ENCODE measurements at regions not wholly inside any gene's neighbourhood (a gene's known extent, or its start where the extent isn't known, plus 50 kb on each side); places are given as distances from the start of the nearest gene placed in this dataset.

GRCh38 chr21:35652196-35652595 is 408.1 kb downstream of the SETD4 start:
- H3K4me3 ChIP-seq (ENCODE audit: low read length), result no peak overlapping the region
- no peak for TF ChIP-seq ZNF274 (IDR thresholded peaks at IDR 0.05; ENCODE audit: low read depth, low read length)

- H3K4me3 ChIP-seq (ENCODE audit: low read length), result no peak overlapping the region
- TF ChIP-seq ZNF274 (IDR thresholded peaks at IDR 0.05; ENCODE audit: low read depth, low read length), result no peak
These were observed 409.1 kb downstream of the SETD4 start for GRCh38 chr21:35651196-35651595.

- H3K4me3 ChIP-seq (ENCODE audit: low read length), result no peak overlapping the region
- TF ChIP-seq ZNF274 (IDR thresholded peaks at IDR 0.05; ENCODE audit: low read depth, low read length), result no peak
These were observed 411.1 kb downstream of the SETD4 start for GRCh38 chr21:35649186-35649585.

- no peak overlapping the region for H3K4me3 ChIP-seq (ENCODE audit: low read length)
- TF ChIP-seq ZNF274 (IDR thresholded peaks at IDR 0.05; ENCODE audit: low read depth, low read length), result no peak
These were observed 411.8 kb downstream of the SETD4 start for GRCh38 chr21:35648512-35648911.

GRCh38 chr21:35646606-35647005 is 413.7 kb downstream of the SETD4 start:
- TF ChIP-seq ZNF274 (IDR thresholded peaks at IDR 0.05; ENCODE audit: low read depth, low read length), result no peak

GRCh38 chr21:35645991-35646390 is 414.3 kb downstream of the SETD4 start:
- no peak for TF ChIP-seq ZNF274 (IDR thresholded peaks at IDR 0.05; ENCODE audit: low read depth, low read length)
- no peak overlapping the region for H3K4me3 ChIP-seq (ENCODE audit: low read length)

More at GRCh38 chr21:35646606-35647005, 413.7 kb downstream of the SETD4 start:
- H3K4me3 ChIP-seq (ENCODE audit: low read length), result no peak overlapping the region

GRCh38 chr21:35644523-35644922 is 415.8 kb downstream of the SETD4 start:
- no peak overlapping the region for H3K4me3 ChIP-seq (ENCODE audit: low read length)
- TF ChIP-seq ZNF274 (IDR thresholded peaks at IDR 0.05; ENCODE audit: low read depth, low read length), result no peak

- H3K4me3 ChIP-seq (ENCODE audit: low read length), result no peak overlapping the region
- no peak for TF ChIP-seq ZNF274 (IDR thresholded peaks at IDR 0.05; ENCODE audit: low read depth, low read length)
These were observed 417.1 kb downstream of the SETD4 start for GRCh38 chr21:35643176-35643575.

- H3K4me3 ChIP-seq (ENCODE audit: low read length), result no peak overlapping the region
- TF ChIP-seq ZNF274 (IDR thresholded peaks at IDR 0.05; ENCODE audit: low read depth, low read length), result no peak
These were observed 418.9 kb downstream of the SETD4 start for GRCh38 chr21:35641271-35642016.

- H3K4me3 ChIP-seq (ENCODE audit: low read length), result no peak overlapping the region
- TF ChIP-seq ZNF274 (IDR thresholded peaks at IDR 0.05; ENCODE audit: low read depth, low read length), result no peak
These were observed 422.9 kb downstream of the SETD4 start for GRCh38 chr21:35637431-35637830.

- H3K4me3 ChIP-seq (ENCODE audit: low read length), result no peak overlapping the region
- no peak for TF ChIP-seq ZNF274 (IDR thresholded peaks at IDR 0.05; ENCODE audit: low read depth, low read length)
These were observed 424.3 kb downstream of the SETD4 start for GRCh38 chr21:35635994-35636393.

GRCh38 chr21:35635261-35635660 is 425.1 kb downstream of the SETD4 start:
- TF ChIP-seq ZNF274 (IDR thresholded peaks at IDR 0.05; ENCODE audit: low read depth, low read length), result no peak
- H3K4me3 ChIP-seq (ENCODE audit: low read length), result no peak overlapping the region

- no peak for TF ChIP-seq ZNF274 (IDR thresholded peaks at IDR 0.05; ENCODE audit: low read depth, low read length)
- no peak overlapping the region for H3K4me3 ChIP-seq (ENCODE audit: low read length)
These were observed 426.8 kb downstream of the SETD4 start for GRCh38 chr21:35633501-35633900.

GRCh38 chr21:35632711-35633110 is 427.6 kb downstream of the SETD4 start:
- H3K4me3 ChIP-seq (ENCODE audit: low read length), result no peak overlapping the region
- no peak for TF ChIP-seq ZNF274 (IDR thresholded peaks at IDR 0.05; ENCODE audit: low read depth, low read length)

GRCh38 chr21:35628316-35628715 is 432.0 kb downstream of the SETD4 start:
- TF ChIP-seq ZNF274 (IDR thresholded peaks at IDR 0.05; ENCODE audit: low read depth, low read length), result no peak

GRCh38 chr21:35627462-35627861 is 432.9 kb downstream of the SETD4 start:
- TF ChIP-seq ZNF274 (IDR thresholded peaks at IDR 0.05; ENCODE audit: low read depth, low read length), result no peak
- no peak overlapping the region for H3K4me3 ChIP-seq (ENCODE audit: low read length)

More at GRCh38 chr21:35628316-35628715, 432.0 kb downstream of the SETD4 start:
- no peak overlapping the region for H3K4me3 ChIP-seq (ENCODE audit: low read length)

All from GM08714 (cell line).